KBM-7 (cell line): ENCODE measurements at regions not wholly inside any gene's neighbourhood (a gene's known extent, or its start where the extent isn't known, plus 50 kb on each side); places are given as distances from the start of the nearest gene placed in this dataset.
"Not testable (repeated sequence)": the region's sequence is repeated elsewhere in the genome, so short reads cannot be mapped to it uniquely, and the experiment has no call there.

Source experiments
- DNase-seq: peaks from one replicate; pipeline ENCODE4 v3.0.0-alpha.2; 2015
- in situ Hi-C: fragments of 300-500 bp; cut with MboI; formaldehyde crosslinking; loops from 2 replicates; pipeline ENCODE4 v1.14.3; 2020; ENCODE audit warnings: low sequenced_read_pairs, low pct_unique_long_range_greater_than_20kb, mixed read lengths

- no peak for DNase-seq
- in situ Hi-C loops = no loop called here
These were observed 407.2 kb upstream of the PIK3R1 start for GRCh38 chr5:67808340-67808739.

- DNase-seq = no peak
- in situ Hi-C loops = no loop called here
These were observed 408.1 kb upstream of the PIK3R1 start for GRCh38 chr5:67807439-67807888.

DNA sequence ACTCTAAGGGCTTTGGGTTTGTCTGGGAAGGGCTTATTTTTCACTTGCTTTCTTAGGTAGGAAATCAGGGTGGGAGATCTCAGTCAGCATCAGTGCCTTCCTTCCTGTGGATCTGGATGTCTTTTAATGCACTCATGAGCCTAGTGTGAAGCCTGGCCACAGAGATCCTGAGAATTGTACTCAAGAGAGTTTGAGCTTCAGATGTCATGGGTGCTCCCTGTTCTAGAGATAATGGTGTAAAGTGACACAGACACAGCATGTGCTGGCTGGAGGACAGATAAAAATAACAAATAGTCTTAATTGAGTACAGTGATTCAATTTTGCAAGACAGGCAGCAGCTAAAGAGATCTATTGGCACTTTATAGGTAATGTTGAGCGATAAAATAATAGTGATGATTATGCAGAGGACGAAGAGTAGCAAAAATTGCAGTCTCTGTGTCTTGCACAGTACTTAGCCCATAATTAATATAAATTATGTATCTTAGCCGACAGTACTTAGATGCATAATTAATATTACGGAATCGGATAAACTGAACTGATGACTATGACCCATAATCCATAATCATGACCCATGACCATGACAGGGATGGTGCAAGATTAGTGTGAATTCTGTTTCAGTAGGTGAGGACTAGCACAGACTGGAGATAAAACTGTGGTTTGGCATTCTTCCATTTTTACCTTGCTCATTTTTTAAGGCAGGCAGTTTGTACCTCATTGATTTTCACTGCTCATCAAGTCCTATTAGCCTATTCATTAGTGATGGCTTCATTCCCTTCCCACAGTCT lies 408.7 kb upstream of the PIK3R1 start:
- in situ Hi-C loops = no loop called here
- DNase-seq = no peak

DNA sequence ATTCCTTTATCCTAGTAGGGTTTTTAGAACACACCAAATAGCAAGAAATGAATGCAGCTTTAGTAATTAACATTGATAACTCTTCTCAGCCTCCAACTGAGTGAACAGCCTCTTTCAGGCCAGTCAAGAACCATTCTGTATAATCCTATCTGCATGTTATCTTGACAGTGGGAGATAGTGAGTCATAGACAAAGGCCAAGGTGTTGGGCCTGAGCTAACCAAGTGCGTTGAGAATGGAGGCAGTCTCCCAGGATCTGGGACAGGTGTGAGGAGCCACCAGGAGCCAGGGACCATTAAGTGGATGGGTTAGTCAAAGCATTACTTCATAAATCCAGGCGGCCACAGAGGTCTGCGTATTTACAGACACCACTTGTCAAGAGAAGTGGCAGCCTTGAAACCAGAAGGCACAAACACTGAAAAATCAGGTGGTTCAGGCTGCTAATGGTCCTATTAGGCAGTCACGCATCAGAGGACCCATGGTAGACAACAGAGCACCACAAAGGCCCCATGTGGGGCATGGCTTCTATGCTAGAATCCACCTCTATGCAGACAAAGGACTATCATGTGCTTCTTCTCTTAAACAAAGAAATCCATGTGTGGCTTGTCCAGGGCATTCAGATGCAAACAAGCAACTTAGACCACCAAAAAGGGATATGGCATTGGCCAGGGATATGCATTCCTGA lies 409.7 kb upstream of the PIK3R1 start:
- in situ Hi-C loops = no loop called here
- DNase-seq = no peak

DNA sequence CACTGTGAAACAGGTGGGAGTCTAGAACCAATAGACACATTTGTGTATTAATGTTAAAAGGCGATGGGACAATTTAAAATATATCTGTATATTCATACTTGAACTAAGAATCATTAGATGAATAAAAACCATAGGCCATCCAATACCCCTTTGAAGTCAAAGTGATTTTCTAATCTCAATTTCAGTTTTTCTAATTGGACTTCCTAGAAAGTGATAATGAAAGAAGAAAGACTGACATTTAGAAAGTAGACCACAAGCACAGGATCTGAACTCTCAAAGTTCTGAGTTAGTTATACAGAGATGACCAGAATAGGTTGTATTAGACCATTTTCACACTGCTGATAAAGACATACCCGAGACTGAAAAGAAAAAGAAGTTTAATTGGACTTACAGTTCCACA lies 412.8 kb upstream of the PIK3R1 start:
- DNase-seq = no peak
- in situ Hi-C loops = no loop called here

DNA sequence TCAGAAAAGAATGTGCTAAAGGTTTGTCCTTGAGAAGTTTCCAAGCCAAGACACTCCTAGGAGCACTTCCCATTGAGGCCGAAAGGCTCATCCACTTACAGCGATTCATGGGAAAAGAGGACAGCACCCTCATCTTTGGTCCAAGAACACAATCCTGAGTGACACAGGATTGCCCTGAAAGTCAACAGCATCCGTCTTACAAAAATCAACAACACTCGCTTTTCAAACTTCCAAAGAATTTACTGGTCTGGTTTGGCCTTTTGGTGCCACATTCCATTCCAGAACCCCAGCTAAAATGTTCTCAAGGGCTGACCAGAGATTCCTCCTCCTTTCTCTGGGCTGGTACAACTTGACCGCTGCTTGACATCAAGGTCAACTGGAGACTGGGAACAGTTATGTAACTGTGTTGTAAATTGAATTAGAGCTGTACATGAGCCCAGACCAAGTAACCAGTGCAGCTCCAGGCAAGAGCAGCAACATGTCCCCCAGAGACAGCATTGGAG lies 415.8 kb upstream of the PIK3R1 start:
- in situ Hi-C loops = no loop called here
- no peak for DNase-seq

- in situ Hi-C loops, DNase-seq: not testable (repeated sequence)
These were observed 417.1 kb upstream of the PIK3R1 start for GRCh38 chr5:67798470-67798869.

GRCh38 chr5:67795781-67796477 lies 419.6 kb upstream of the PIK3R1 start:
- in situ Hi-C loops = no loop called here
- DNase-seq = no peak

GRCh38 chr5:67793966-67794365 lies 421.6 kb upstream of the PIK3R1 start:
- in situ Hi-C loops = no loop called here
- no peak for DNase-seq

- in situ Hi-C loops = no loop called here
- no peak for DNase-seq
These were observed 422.1 kb upstream of the PIK3R1 start for GRCh38 chr5:67793418-67793817.

GRCh38 chr5:67792891-67793290 lies 422.7 kb upstream of the PIK3R1 start:
- in situ Hi-C loops = no loop called here
- no peak for DNase-seq

GRCh38 chr5:67790390-67790789 lies 425.2 kb upstream of the PIK3R1 start:
- in situ Hi-C loops = no loop called here

DNA sequence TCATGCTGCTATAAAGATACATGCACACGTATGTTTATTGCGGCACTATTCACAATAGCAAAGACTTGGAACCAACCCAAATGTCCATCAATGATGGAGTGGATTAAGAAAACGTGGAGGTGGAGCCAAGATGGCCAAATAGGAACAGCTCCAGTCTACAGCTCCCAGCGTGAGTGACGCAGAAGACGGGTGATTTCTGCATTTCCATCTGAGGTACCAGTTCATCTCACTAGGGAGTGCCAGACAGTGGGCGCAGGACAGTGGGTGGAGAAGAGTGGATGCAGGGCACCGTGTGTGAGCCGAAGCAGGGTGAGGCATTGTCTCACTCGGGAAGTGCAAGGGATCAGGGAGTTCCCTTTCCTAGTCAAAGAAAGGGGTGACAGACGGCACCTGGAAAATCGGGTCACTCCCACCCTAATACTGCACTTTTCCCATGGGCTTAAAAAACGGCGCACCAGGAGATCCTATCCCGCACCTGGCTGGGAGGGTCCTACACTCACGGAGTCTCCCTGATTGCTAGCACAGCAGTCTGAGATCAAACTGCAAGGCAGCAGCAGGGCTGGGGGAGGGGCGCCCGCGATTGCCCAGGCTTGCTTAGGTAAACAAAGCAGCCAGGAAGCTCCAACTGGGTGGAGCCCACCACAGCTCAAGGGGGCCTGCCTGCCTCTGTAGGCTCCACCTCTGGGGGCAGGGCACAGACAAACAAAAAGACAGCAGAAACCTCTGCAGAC lies 435.5 kb upstream of the PIK3R1 start:
- DNase-seq, in situ Hi-C loops: not testable (repeated sequence)

More at GRCh38 chr5:67790390-67790789, 425.2 kb upstream of the PIK3R1 start:
- no peak for DNase-seq

GRCh38 chr5:67774786-67775185 lies 440.8 kb upstream of the PIK3R1 start:
- in situ Hi-C loops = no loop called here
- peak; percentile 8 for DNase-seq

DNA sequence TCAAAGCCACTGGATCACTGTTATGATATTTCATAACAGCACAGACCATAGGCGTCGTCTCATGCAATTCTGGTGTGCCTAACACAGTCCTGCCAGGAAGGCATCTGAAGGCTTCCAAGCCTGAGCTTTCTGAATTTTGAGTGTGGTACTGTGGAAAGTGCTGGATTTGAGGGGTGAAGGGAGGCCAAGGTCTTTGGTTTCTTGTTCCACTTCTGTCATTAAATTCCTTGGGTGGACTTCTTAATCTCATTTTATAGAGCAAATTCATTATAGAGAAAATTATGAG lies 441.3 kb upstream of the PIK3R1 start:
- in situ Hi-C loops = no loop called here
- DNase-seq = no peak

- in situ Hi-C loops = no loop called here
These were observed 441.9 kb upstream of the PIK3R1 start for GRCh38 chr5:67773411-67774266.

GRCh38 chr5:67771791-67772190 lies 443.8 kb upstream of the PIK3R1 start:
- no peak for DNase-seq
- in situ Hi-C loops = no loop called here

More at GRCh38 chr5:67773411-67774266, 441.9 kb upstream of the PIK3R1 start:
- no peak for DNase-seq

DNA sequence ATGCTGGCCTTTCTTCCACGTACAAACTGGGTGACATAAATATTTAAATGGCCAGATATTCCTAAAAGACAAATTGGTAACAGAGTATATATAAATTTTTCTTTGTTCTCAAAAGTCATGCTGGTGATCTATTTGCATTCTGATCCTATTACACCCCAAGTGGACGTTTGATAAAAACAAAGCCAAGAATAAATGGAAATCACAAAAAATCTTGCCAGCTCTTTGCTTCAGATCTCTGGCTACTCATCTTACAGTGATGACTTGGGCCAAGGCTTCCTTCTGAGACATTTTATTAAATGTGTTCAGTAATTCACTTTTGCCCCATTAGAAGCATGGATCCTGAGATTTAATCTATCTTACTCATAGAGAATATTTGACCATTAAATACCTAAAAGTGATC lies 444.3 kb upstream of the PIK3R1 start:
- in situ Hi-C loops = no loop called here

More for the DNA sequence above, 444.3 kb upstream of the PIK3R1 start:
- no peak for DNase-seq
